EH (cell line): ENCODE measurements at regions not wholly inside any gene's neighbourhood (a gene's known extent, or its start where the extent isn't known, plus 50 kb on each side); places are given as distances from the start of the nearest gene placed in this dataset.
"Not testable (repeated sequence)": the region's sequence is repeated elsewhere in the genome, so short reads cannot be mapped to it uniquely, and the experiment has no call there.

Source experiments
- DNase-seq: peaks from one replicate; pipeline ENCODE4 v3.0.0-alpha.2; 2015; ENCODE audit warnings: low read depth

- not testable (repeated sequence) for DNase-seq
These were observed 110.5 kb upstream of the RRN3 start for GRCh38 chr16:15204571-15204970.

DNA sequence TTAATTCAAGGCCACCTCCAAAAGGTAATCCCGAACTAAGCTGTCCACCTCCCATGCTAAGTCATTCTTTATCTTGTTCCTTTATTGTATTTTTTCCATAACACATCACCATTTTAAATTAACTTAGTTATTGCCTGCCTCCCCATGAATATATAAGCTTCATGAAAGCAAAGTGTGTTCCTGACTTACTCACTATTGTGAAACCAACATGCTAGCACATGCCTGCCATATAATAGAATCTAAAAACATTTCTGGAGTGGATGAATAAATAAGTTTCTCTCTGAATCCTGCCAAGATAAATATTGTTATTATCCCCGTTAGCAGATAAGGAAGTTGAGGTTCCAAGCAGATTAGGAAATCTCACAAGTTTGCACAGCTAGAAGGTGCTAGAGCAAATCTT lies 98.7 kb upstream of the RRN3 start:
- DNase-seq = not testable (repeated sequence)

DNA sequence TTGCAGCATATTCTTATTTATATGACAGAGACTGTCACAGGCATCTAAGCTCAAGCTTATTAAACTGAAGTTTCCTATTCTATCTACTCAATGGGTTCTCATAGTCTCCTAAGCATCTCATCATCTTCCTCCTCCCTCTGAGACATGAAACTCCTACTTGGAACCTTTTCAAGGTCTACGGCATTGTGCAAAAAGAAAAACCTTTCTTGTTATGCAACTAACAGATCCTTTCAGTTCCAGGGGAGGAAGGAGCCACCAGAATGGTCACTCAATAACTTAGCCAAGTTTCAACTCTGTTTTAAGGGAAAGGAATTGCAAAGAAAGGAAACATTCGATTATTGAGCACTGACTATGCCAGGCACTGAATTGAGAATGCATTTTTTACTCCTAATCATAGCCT lies 98.1 kb upstream of the RRN3 start:
- not testable (repeated sequence) for DNase-seq

DNA sequence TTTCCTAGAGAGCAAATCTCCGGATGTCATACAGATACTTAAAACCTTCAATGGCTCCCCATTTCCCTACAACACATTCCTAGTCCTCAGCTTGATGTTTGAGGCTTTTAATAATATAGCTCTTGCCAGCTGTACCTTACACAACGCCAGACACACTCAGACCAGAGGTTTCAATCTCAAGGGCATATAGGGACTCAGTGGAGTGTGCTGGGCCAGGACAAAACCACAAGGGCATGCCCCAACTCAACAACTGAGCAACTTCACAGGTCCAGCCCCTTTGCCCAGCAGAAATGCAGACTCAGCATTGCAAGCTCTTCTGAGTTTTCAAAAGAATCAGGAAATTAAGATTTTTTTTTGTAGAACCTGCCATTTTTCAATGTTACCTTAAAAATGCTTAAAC lies 95.4 kb upstream of the RRN3 start:
- DNase-seq = not testable (repeated sequence)
